B cell (primary cell): ENCODE measurements at regions not wholly inside any gene's neighbourhood (a gene's known extent, or its start where the extent isn't known, plus 50 kb on each side); places are given as distances from the start of the nearest gene placed in this dataset.

Source experiments
- ATAC-seq: fragments of 200-7000 bp; cut with Tn5 transposase; one replicate; pipeline ENCODE4 v1.10.0; 2021; ENCODE audit warnings: low read depth, mild to moderate bottlenecking, moderate number of reproducible peaks, moderate library complexity
- CTCF ChIA-PET: fragments of 350-600 bp; sonication (Branson Sonifier 250); formaldehyde crosslinking; loops from one replicate; lab custom pipeline; 2021; ENCODE audit warnings: antibody characterized with exemption, inconsistent platforms; lab: Charles Lee
- POLR2A ChIA-PET: fragments of 350-600 bp; sonication (Branson Sonifier 250); formaldehyde crosslinking; loops from one replicate; lab custom pipeline; 2021; ENCODE audit warnings: antibody characterized with exemption; lab: Charles Lee
- DNase-seq: peaks from one replicate; pipeline ENCODE4 v3.0.0; 2013
- H2AFZ ChIP-seq: 2 replicates; pipeline ENCODE4 v1.6.1; 2012; ENCODE audit warnings: mild to moderate bottlenecking, low read depth, low read length; ENCODE audit not compliant: insufficient read depth, poor library complexity, severe bottlenecking
- H3K27ac ChIP-seq, 2 donors: 1 replicate in 1 of 2; 2 replicates in 1 of 2; pipeline ENCODE4 v1.5.1; 2012 to 2013; ENCODE audit warnings: low read length in 2 of 2, mild to moderate bottlenecking in 2 of 2, moderate library complexity in 1 of 2
- H3K27me3 ChIP-seq, 4 experiments: fragments of 200-600 bp in 1 of 4; sonication (generic) in 1 of 4; replicated peaks in 1 of 4; 1 replicate in 2 of 4; 2 replicates in 2 of 4; pipeline versions ENCODE4 v1.6.1 to v1.7.0; 2013 to 2016; ENCODE audit warnings: low read length in 3 of 4, mild to moderate bottlenecking in 2 of 4, mixed read lengths in 1 of 4, moderate library complexity in 1 of 4; ENCODE audit not compliant: insufficient read depth in 4 of 4, control insufficient read depth in 3 of 4; ENCODE audit errors: control extremely low read depth in 1 of 4
- H3K36me3 ChIP-seq, 2 experiments: replicated peaks in 1 of 2; 1 replicate in 1 of 2; 2 replicates in 1 of 2; pipeline versions ENCODE4 v1.6.1 to v1.7.1; 2013; ENCODE audit warnings: low read length in 1 of 2; ENCODE audit not compliant: insufficient read depth in 2 of 2, control insufficient read depth in 1 of 2; ENCODE audit errors: control extremely low read depth in 1 of 2, extremely low read depth in 1 of 2
- H3K4me1 ChIP-seq, 2 donors: fragments of 200-600 bp in 1 of 2; sonication (generic) in 1 of 2; 1 replicate in 1 of 2; 2 replicates in 1 of 2; pipeline versions ENCODE4 v1.5.1 to v1.6.1; 2013 to 2017; ENCODE audit warnings: low read length in 2 of 2; ENCODE audit not compliant: control insufficient read depth in 2 of 2, insufficient read depth in 2 of 2
- H3K4me2 ChIP-seq: replicated peaks from 2 replicates; pipeline ENCODE3; 2012; ENCODE audit warnings: mild to moderate bottlenecking, low read depth, low read length; ENCODE audit not compliant: poor library complexity, severe bottlenecking
- H3K4me3 ChIP-seq, 5 experiments: fragments of 200-600 bp in 1 of 5; sonication (generic) in 1 of 5; 1 replicate in 3 of 5; 2 replicates in 2 of 5; pipeline versions ENCODE4 v1.5.1 to v1.7.0; 2011 to 2016; ENCODE audit warnings: low read length in 4 of 5, mild to moderate bottlenecking in 4 of 5, low read depth in 2 of 5, control low read depth in 1 of 5, moderate library complexity in 1 of 5; ENCODE audit not compliant: insufficient read depth in 1 of 5; ENCODE audit errors: control extremely low read depth in 1 of 5, extremely low read depth in 1 of 5
- H3K79me2 ChIP-seq: fragments of 200-600 bp; sonication (generic); one replicate; pipeline ENCODE4 v1.6.0; 2016; ENCODE audit warnings: low read length; ENCODE audit not compliant: control insufficient read depth, insufficient read depth
- H3K9ac ChIP-seq: fragments of 200-600 bp; sonication (generic); 2 replicates; pipeline ENCODE4 v1.6.1; 2017; ENCODE audit warnings: mild to moderate bottlenecking, low read length, moderate library complexity
- H3K9me3 ChIP-seq, 3 donors: one replicate each; pipeline versions ENCODE4 v1.6.1 to v1.7.1; 2013; ENCODE audit warnings: low read length in 2 of 3; ENCODE audit not compliant: control insufficient read depth in 2 of 3, insufficient read depth in 1 of 3; ENCODE audit errors: control extremely low read depth in 1 of 3
- H4K20me1 ChIP-seq: 2 replicates; pipeline ENCODE4 v1.6.0; 2012; ENCODE audit warnings: mild to moderate bottlenecking, low read length; ENCODE audit not compliant: insufficient read depth, control insufficient read depth, poor library complexity, severe bottlenecking
- H3K27ac Mint-ChIP-seq: one replicate; pipeline ENCODE4 v1.8.0; 2021; ENCODE audit warnings: mixed read lengths
- H3K27me3 Mint-ChIP-seq: one replicate; pipeline ENCODE4 v1.8.0; 2021; ENCODE audit warnings: mixed read lengths
- H3K4me1 Mint-ChIP-seq: one replicate; pipeline ENCODE4 v1.8.0; 2021; ENCODE audit warnings: mixed read lengths
- H3K4me3 Mint-ChIP-seq: one replicate; pipeline ENCODE4 v1.8.0; 2021; ENCODE audit warnings: mixed read lengths
- H3K9me3 Mint-ChIP-seq: one replicate; pipeline ENCODE4 v1.8.0; 2022; ENCODE audit warnings: mixed read lengths; ENCODE audit not compliant: insufficient read depth
- CTCF ChIP-seq: fragments of 200-600 bp; IDR thresholded peaks from one replicate; pipeline ENCODE4 v1.8.0; 2022; ENCODE audit warnings: antibody characterized with exemption, mild to moderate bottlenecking
- EZH2 ChIP-seq: IDR thresholded peaks from 2 replicates; pipeline ENCODE4 v1.6.1; 2012; ENCODE audit warnings: borderline replicate concordance, low read depth, mild to moderate bottlenecking, moderate library complexity, low read length; ENCODE audit not compliant: insufficient read depth, poor library complexity, severe bottlenecking
- WGBS: methylation state at CpG from one replicate; pipeline ENCODE4 v1.1.5; 2013; ENCODE audit warnings: missing lambda C conversion rate; ENCODE audit not compliant: insufficient coverage; 5-methylcytosine and 5-hydroxymethylcytosine counted together
- intact Hi-C: fragments of 100-400 bp; cut with micrococcal nuclease; formaldehyde crosslinking; loops from one replicate; pipeline ENCODE4 v1.10.0; 2022

- WGBS, result no CpG with 5 or more reads among the region's 1 CpG
- TF ChIP-seq CTCF (no peak), EZH2 (no peak)
- peaks cover 3% of the 10 kb centered on the region for H3K27me3 Mint-ChIP-seq
- POLR2A ChIA-PET, result no interaction called here
- no peaks in the 10 kb centered on the region for H3K4me1 Mint-ChIP-seq
- CTCF ChIA-PET, result interaction anchor here (0.6 kb wide), 1 partner anchor 13 kb away, joined by 3 read pairs; no protein-coding TSS in a partner anchor
- no peak overlapping the region for H3K27ac Mint-ChIP-seq
- ATAC-seq (no peak), DNase-seq (no peak)
- Histone ChIP-seq H3K27ac (no peak overlapping the region), H3K9me3 (no peaks in the 10 kb centered on the region), H3K4me3 (no peak overlapping the region), H3K4me2 (no peak overlapping the region), H3K79me2 (no peaks in the 10 kb centered on the region), H2AFZ (no peak overlapping the region), H4K20me1 (no peaks in the 10 kb centered on the region), H3K36me3 (no peaks in the 10 kb centered on the region), H3K9ac (no peak overlapping the region), H3K27me3 (no peaks in the 10 kb centered on the region), H3K4me1 (no peaks in the 10 kb centered on the region)
- H3K9me3 Mint-ChIP-seq, result no peaks in the 10 kb centered on the region
- no peak overlapping the region for H3K4me3 Mint-ChIP-seq
- intact Hi-C loops, result no loop called here
These were observed 181.7 kb upstream of the GPR101 start for GRCh38 chrX:137215467-137215866.

GRCh38 chrX:137212078-137212632 is 178.4 kb upstream of the GPR101 start:
- POLR2A ChIA-PET, result no interaction called here
- intact Hi-C loops, result no loop called here
- CTCF ChIA-PET, result no interaction called here
- Histone ChIP-seq H3K4me3 (no peak overlapping the region), H3K27ac (no peak overlapping the region), H3K79me2 (no peaks in the 10 kb centered on the region), H3K4me1 (no peaks in the 10 kb centered on the region), H3K27me3 (no peaks in the 10 kb centered on the region), H3K9ac (no peak overlapping the region), H2AFZ (no peak overlapping the region), H4K20me1 (no peaks in the 10 kb centered on the region), H3K4me2 (no peak overlapping the region), H3K36me3 (no peaks in the 10 kb centered on the region), H3K9me3 (no peaks in the 10 kb centered on the region)
- H3K4me3 Mint-ChIP-seq, result no peak overlapping the region
- ATAC-seq (no peak), DNase-seq (no peak)
- H3K27ac Mint-ChIP-seq, result no peak overlapping the region
- WGBS, result no CpG with 5 or more reads among the region's 4 CpGs
- peaks cover 3% of the 10 kb centered on the region for H3K27me3 Mint-ChIP-seq
- no peak for TF ChIP-seq CTCF
- no peak for TF ChIP-seq EZH2
- peaks cover 2% of the 10 kb centered on the region for H3K9me3 Mint-ChIP-seq
- no peaks in the 10 kb centered on the region for H3K4me1 Mint-ChIP-seq
